GM06990 (cell line): ENCODE measurements at regions not wholly inside any gene's neighbourhood (a gene's known extent, or its start where the extent isn't known, plus 50 kb on each side); places are given as distances from the start of the nearest gene placed in this dataset.

ENCODE experiments used
- DNase-seq: peaks from one replicate; pipeline ENCODE4 v3.0.0-alpha.2; 2011; ENCODE audit not compliant: insufficient read length; ENCODE audit errors: extremely low read depth
- H3K27me3 ChIP-seq: replicated peaks from 2 replicates; pipeline ENCODE4 v1.6.0; 2011; ENCODE audit warnings: low read length; ENCODE audit not compliant: control insufficient read depth, insufficient read depth
- H3K36me3 ChIP-seq: 2 replicates; pipeline ENCODE4 v1.5.1; 2011; ENCODE audit warnings: low read length; ENCODE audit not compliant: control insufficient read depth, insufficient read depth
- H3K4me3 ChIP-seq: replicated peaks from 2 replicates; pipeline ENCODE4 v1.5.1; 2011; ENCODE audit warnings: low read depth, mild to moderate bottlenecking, control low read depth, low read length
- CTCF ChIP-seq: IDR thresholded peaks from 2 replicates; pipeline ENCODE4 v1.5.1; 2011; ENCODE audit warnings: low read length, control low read depth, mild to moderate bottlenecking, inconsistent platforms; ENCODE audit not compliant: insufficient read depth, poor library complexity, severe bottlenecking

GRCh38 chr1:168782559-168783116 lies 53.6 kb upstream of the DPT start:
- Histone ChIP-seq H3K27me3 (no peaks in the 10 kb centered on the region), H3K4me3 (no peak overlapping the region), H3K36me3 (no peaks in the 10 kb centered on the region)
- TF ChIP-seq CTCF = no peak
- no peak for DNase-seq

- DNase-seq = no peak
- no peak for TF ChIP-seq CTCF
- Histone ChIP-seq H3K36me3 (no peaks in the 10 kb centered on the region), H3K27me3 (no peaks in the 10 kb centered on the region), H3K4me3 (no peak overlapping the region)
Measured at GRCh38 chr1:168783458-168784210, 54.6 kb upstream of the DPT start.

- no peak for DNase-seq
- no peaks in the 10 kb centered on the region for H3K36me3 ChIP-seq
- no peaks in the 10 kb centered on the region; the same call in 1 of the 2 replicates for H3K27me3 ChIP-seq
- TF ChIP-seq CTCF = no peak
- H3K4me3 ChIP-seq = no peak overlapping the region
Measured at GRCh38 chr1:168786476-168787330, 57.7 kb upstream of the DPT start.

GRCh38 chr1:168788258-168788657 lies 59.3 kb upstream of the DPT start:
- no peak for TF ChIP-seq CTCF
- H3K36me3 ChIP-seq = no peaks in the 10 kb centered on the region
- H3K27me3 ChIP-seq = no peaks in the 10 kb centered on the region; the same call in 1 of the 2 replicates
- no peak for DNase-seq
- H3K4me3 ChIP-seq = no peak overlapping the region

GRCh38 chr1:168789501-168789900 lies 60.5 kb upstream of the DPT start:
- H3K4me3 ChIP-seq = no peak overlapping the region
- DNase-seq = no peak
- no peaks in the 10 kb centered on the region; the same call in 1 of the 2 replicates for H3K27me3 ChIP-seq
- TF ChIP-seq CTCF = no peak
- H3K36me3 ChIP-seq = no peaks in the 10 kb centered on the region
